ENCODE measurements at regions not wholly inside any gene's neighbourhood (a gene's known extent, or its start where the extent isn't known, plus 50 kb on each side); places are given as distances from the start of the nearest gene placed in this dataset.
A peak's percentile ranks its signal among the peaks of the same experiment; 100 is the strongest.

DNA sequence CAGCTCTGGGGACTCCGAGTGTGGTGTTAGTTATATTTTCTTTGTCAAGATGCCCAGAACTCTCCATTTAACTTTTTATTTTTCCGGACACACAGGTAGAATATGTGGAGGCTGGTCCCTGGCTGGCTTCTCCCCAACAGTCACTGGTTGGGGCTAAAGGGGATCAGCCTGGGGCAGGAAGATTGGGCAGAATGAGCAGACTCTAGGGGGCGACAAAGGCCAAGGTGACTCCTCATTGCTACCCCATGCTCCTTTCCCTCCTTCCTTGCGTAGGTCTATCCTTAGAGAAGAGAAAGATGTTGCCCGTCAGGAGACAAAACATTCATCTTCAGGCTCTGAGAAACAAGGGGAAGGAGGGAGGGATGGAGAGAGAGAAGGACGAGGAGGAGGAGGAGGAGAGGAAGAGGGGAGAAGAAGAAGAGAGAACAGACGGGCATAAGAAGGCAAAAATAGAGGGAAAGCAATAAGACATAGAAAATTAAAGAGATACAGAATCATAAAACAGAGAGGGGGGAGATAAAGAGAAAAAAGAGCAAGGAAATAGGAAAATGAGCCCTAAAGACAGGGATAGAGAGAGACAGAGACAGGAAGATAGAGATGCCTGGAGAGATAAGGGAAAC, 89.9 kb downstream of the FOXD2 start:
- no peaks in the 10 kb centered on the region for H3K9me2 ChIP-seq (replicated peaks; ENCODE audit: low read length)
- DNase-seq: peak; percentile 62
- no peak overlapping the region for H3K4me2 ChIP-seq (ENCODE audit: low read length)
- no TSS peak for BruUV-seq (replicated peaks)
- CTCF ChIA-PET: interaction anchor here (0.9 kb wide), 1 partner anchor 139 kb away, joined by 3 read pairs; no protein-coding TSS in a partner anchor
- POLR2A ChIA-PET (ENCODE audit: unreplicated experiment): no interaction called here
- no peak overlapping the region for H2AFZ ChIP-seq (ENCODE audit: low read length)
- H3K4me3 ChIP-seq (ENCODE audit: low read length): no peak overlapping the region
- no peaks in the 10 kb centered on the region for H4K20me1 ChIP-seq (ENCODE audit: low read length)
- no peaks in the 10 kb centered on the region for H3K4me1 ChIP-seq (ENCODE audit: insufficient read depth, low read length)
- H3K27ac ChIP-seq (ENCODE audit: low read length): no peak overlapping the region
- H3K27me3 ChIP-seq (ENCODE audit: low read length): no peaks in the 10 kb centered on the region
- TF ChIP-seq EZH2 (IDR thresholded peaks at IDR 0.05; ENCODE audit: low read length, unreplicated experiment): no peak
- TF ChIP-seq, protein P1, sequence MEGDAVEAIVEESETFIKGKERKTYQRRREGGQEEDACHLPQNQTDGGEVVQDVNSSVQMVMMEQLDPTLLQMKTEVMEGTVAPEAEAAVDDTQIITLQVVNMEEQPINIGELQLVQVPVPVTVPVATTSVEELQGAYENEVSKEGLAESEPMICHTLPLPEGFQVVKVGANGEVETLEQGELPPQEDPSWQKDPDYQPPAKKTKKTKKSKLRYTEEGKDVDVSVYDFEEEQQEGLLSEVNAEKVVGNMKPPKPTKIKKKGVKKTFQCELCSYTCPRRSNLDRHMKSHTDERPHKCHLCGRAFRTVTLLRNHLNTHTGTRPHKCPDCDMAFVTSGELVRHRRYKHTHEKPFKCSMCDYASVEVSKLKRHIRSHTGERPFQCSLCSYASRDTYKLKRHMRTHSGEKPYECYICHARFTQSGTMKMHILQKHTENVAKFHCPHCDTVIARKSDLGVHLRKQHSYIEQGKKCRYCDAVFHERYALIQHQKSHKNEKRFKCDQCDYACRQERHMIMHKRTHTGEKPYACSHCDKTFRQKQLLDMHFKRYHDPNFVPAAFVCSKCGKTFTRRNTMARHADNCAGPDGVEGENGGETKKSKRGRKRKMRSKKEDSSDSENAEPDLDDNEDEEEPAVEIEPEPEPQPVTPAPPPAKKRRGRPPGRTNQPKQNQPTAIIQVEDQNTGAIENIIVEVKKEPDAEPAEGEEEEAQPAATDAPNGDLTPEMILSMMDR (conservative IDR thresholded peaks at IDR 0.05; ENCODE audit: low read depth, low read length): peak; percentile 85
- no peak for TF ChIP-seq EZH2phosphoT487 (IDR thresholded peaks at IDR 0.05; ENCODE audit: borderline replicate concordance, low read length)
- no peak overlapping the region for H3K9ac ChIP-seq (ENCODE audit: low read length)
- no peaks in the 10 kb centered on the region for H3F3A ChIP-seq (ENCODE audit: low read length, unreplicated experiment)
- H3K9me3 ChIP-seq (ENCODE audit: low read length): peaks cover 6% of the 10 kb centered on the region
- H3K36me3 ChIP-seq (ENCODE audit: low read depth, low read length): no peaks in the 10 kb centered on the region
- peak; percentile 69 for ATAC-seq
- H3K79me2 ChIP-seq (ENCODE audit: low read length): no peaks in the 10 kb centered on the region
- intact Hi-C loops (cut with micrococcal nuclease): loop anchor here (1.0 to 10.0 kb wide), 3 partner anchors 77 to 199 kb away; no protein-coding TSS in a partner anchor

DNA sequence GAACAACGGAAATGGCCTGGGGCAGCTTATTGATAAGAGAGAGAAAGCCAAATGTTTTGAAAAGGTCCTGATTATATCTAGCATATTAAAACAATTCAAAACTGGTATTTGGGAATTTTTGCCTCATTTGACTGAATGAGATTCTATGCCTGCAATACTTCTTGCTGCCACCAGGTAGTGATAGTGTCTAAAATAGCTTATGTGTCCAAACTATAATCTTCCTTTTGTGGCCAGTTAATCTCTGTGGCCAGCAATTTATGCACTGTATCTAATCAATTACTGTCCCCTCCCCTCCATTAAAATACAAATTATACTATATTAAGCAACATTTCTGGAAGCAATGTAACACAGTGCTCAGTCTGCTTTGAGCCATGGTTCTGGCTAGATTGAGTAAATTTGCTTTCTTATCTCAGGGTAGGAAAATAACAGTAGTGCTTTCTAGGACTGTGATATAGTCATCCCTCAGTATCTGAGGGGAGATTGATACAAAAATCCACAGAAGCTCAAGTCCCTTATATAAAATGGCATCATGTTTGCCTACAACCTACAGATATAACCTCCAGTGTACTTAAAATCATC, 91.8 kb downstream of the FOXD2 start:
- H2AFZ ChIP-seq (ENCODE audit: low read length): no peak overlapping the region
- no peak overlapping the region for H3K4me3 ChIP-seq (ENCODE audit: low read length)
- no peak overlapping the region for H3K9ac ChIP-seq (ENCODE audit: low read length)
- no peaks in the 10 kb centered on the region for H3K9me2 ChIP-seq (replicated peaks; ENCODE audit: low read length)
- no peaks in the 10 kb centered on the region for H3K36me3 ChIP-seq (ENCODE audit: low read depth, low read length)
- no peaks in the 10 kb centered on the region for H3K79me2 ChIP-seq (ENCODE audit: low read length)
- intact Hi-C loops (cut with micrococcal nuclease): loop anchor here (10.0 kb wide), 1 partner anchor 75 kb away; no protein-coding TSS in a partner anchor
- H3F3A ChIP-seq (ENCODE audit: low read length, unreplicated experiment): no peaks in the 10 kb centered on the region
- TF ChIP-seq, protein P1 (conservative IDR thresholded peaks at IDR 0.05; ENCODE audit: low read depth, low read length): peak; percentile 77
- TF ChIP-seq EZH2 (IDR thresholded peaks at IDR 0.05; ENCODE audit: low read length, unreplicated experiment): no peak
- DNase-seq: peak; percentile 36
- H3K4me1 ChIP-seq (ENCODE audit: insufficient read depth, low read length): no peaks in the 10 kb centered on the region
- POLR2A ChIA-PET (ENCODE audit: unreplicated experiment): interaction anchor here (0.6 kb wide), 1 partner anchor 398 kb away, joined by 4 read pairs; no protein-coding TSS in a partner anchor
- ATAC-seq: no peak
- no peak overlapping the region for H3K27ac ChIP-seq (ENCODE audit: low read length)
- H3K27me3 ChIP-seq (ENCODE audit: low read length): no peaks in the 10 kb centered on the region
- H3K9me3 ChIP-seq (ENCODE audit: low read length): peaks cover 6% of the 10 kb centered on the region
- H4K20me1 ChIP-seq (ENCODE audit: low read length): no peaks in the 10 kb centered on the region
- BruUV-seq (replicated peaks): no TSS peak
- CTCF ChIA-PET: interaction anchor here (0.6 to 1.9 kb wide), 3 partner anchors 92 to 196 kb away, joined by 3 to 8 read pairs (median 4); partner anchors contain the start of gene FOXD2
- H3K4me2 ChIP-seq (ENCODE audit: low read length): no peak overlapping the region
